ENCODE measurements at regions not wholly inside any gene's neighbourhood (a gene's known extent, or its start where the extent isn't known, plus 50 kb on each side); places are given as distances from the start of the nearest gene placed in this dataset.
"Not testable (repeated sequence)": the region's sequence is repeated elsewhere in the genome, so short reads cannot be mapped to it uniquely, and the experiment has no call there.

DNA sequence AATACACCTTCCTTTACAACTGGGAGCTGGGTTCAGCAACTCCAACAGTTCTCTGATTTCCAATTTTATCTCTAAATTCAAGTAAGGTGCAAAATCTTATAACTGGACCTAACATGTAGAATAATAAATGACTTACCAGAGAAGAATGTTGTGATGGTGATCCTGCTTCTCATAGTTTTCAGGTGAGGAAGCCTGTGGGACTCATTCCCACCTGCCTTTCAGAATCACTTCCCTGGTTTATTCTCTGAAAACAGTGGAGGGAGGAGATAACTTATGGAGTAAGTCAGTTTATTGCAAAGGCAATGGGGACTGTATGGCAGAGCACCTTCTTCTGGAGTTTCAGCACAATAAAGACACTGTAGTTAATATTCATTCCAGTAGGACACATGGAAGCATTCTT lies 1188.2 kb upstream of the FAM98A start:
- no peak for DNase-seq

DNA sequence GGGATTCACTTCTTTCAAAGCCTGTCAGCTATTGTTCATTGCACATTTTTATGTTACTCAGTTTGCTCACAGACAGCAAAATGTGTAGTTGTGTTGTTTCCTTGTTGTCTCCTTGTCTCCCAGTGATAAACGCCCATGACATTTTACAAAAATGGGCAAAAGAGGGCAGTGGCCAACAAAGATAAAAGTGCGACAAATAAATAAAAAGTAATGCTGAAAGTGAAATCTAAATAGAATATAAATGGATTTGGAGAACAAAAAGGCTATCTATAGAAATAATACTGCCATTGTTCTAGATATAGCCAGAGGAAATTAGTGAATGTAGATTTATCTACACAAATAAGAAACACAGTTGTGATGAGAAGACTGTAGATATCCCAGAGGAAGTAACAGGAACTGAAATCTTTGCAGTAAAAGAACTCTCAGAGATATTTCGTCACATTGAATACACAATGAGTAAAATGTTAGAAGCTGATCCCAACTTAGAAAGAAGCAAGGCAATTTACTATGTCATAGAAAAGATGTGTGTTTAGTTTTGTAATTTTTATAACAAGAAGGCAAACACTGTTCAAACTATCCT lies 1186.2 kb upstream of the FAM98A start:
- DNase-seq = no peak

- no peak for DNase-seq
Measured at GRCh38 chr2:34784701-34785100, 1185.6 kb upstream of the FAM98A start.

- DNase-seq = not testable (repeated sequence)
Measured at GRCh38 chr2:34750742-34751141, 1151.6 kb upstream of the FAM98A start.

DNA sequence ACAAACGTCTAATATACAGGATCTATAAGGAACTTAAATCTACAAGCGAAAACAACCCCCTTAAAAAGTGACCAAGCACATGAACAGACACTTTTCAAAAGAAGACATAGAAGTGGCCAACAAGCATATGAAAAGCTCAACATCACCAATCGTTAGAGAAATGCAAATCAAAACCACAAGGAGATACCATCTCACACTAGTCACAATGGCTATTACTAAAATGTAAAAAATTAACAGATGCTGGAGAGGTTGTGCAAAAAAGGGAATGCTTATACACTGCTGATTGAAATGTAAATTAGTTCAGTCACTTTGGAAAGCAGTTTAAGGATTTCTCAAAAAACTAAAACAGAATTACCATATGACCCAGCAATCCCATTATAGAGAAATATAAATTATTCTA lies 1148.5 kb upstream of the FAM98A start:
- DNase-seq = no peak

DNA sequence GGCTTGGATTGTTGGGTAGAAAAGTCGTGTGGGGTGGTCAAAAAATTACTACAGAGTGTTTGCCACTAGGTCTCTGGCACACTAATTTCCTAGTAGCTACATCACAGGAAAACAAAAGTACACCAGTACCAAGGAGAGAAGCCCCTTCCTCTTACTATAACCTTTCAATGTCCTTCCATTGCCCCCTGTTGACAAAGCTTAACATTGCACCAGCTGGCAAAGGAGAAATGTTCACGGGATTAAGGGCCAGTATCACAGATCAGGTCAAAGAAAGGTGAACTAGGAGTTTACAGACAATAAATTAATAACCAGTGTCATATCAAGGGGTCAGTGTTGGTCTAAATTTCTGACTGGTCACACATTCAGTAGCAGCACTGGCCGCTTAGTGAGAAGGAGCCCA lies 1139.6 kb upstream of the FAM98A start:
- DNase-seq = no peak

DNA sequence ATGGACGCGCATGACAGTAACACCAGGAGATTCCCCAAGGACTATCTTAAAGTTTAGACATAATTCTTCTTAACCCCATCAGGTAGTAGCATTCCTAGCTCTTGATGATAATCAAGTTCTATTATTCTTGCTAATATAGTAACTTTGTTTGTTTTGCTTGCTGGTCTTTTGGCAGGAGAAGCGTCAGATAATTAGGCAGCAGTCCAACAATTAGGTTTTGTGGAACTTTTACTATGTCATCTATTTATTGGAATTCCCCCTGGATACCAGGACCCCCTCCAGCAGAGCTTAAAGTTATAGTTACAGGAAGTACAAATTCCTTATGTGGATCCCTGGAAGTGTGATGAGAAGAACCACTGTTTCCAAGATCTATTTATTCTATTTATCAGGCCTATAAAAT lies 1138.0 kb upstream of the FAM98A start:
- DNase-seq = no peak

GRCh38 chr2:34736482-34736881 lies 1137.4 kb upstream of the FAM98A start:
- no peak for DNase-seq

- DNase-seq = no peak
Measured at GRCh38 chr2:34734662-34735061, 1135.6 kb upstream of the FAM98A start.

DNA sequence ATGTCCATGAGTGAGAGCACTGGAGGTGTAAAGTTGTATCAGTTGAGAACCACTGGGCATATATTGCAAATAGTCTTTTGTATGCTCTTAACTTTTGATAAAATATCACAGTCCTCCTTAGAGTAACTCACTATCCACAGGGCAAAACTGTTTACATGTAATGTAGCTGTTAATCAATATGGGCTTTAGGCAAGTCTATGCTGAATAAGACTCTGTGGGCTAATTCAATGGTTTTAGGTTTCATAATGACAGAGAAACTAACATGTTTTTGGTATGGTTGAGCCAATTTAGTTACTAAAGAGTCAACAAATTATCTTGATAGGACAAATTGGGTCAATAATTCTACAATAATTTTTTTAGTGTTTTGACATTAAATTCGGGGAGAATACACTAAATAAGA lies 1134.9 kb upstream of the FAM98A start:
- no peak for DNase-seq

DNA sequence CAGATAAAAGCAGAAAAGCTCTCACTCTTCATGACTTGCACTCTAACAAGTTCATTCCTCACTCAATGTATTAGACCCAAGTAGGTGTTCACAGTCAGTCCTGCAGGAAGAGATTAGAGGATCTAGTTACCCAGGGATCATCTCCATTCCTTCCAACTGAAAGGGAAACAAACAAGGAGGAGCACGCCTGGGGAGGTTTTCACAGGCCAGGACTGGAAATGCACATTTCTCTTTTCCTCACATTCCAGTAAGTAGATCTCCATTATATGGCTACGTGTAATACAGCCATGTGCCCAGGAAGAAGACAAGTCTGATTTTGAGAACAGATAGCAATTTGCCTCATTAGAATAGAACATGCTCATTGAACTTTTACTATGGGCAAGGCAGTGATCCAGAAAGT lies 1132.2 kb upstream of the FAM98A start:
- DNase-seq = no peak

DNA sequence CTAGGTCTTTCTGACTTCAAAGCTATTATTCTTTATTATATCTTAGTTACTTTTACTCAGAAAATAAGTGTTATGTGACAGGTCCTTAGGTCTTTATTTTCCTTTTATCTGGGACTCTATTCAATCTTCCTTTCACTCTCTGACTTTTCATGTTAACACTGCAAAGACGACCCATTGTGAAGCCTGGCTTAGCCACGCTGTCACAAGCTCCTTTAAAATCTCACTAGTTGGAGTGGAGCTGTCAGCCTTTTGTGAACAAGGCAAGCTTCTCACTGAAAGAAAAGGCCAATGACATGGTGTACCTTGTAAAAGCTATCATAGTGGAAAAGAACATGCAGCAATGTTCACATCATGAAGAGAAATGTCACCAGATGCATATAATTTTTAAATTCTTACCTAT lies 1130.7 kb upstream of the FAM98A start:
- DNase-seq = no peak

GRCh38 chr2:34724107-34724506 lies 1125.0 kb upstream of the FAM98A start:
- no peak for DNase-seq

GRCh38 chr2:34723683-34724082 lies 1124.6 kb upstream of the FAM98A start:
- DNase-seq = no peak

GRCh38 chr2:34719206-34719605 lies 1120.1 kb upstream of the FAM98A start:
- no peak for DNase-seq

GRCh38 chr2:34705551-34706247 lies 1106.6 kb upstream of the FAM98A start:
- DNase-seq = no peak

GRCh38 chr2:34703292-34703691 lies 1104.2 kb upstream of the FAM98A start:
- DNase-seq = no peak

- DNase-seq = not testable (repeated sequence)
Measured at GRCh38 chr2:34702391-34702790, 1103.3 kb upstream of the FAM98A start.

- not testable (repeated sequence) for DNase-seq
Measured at GRCh38 chr2:34677591-34677990, 1078.5 kb upstream of the FAM98A start.

DNA sequence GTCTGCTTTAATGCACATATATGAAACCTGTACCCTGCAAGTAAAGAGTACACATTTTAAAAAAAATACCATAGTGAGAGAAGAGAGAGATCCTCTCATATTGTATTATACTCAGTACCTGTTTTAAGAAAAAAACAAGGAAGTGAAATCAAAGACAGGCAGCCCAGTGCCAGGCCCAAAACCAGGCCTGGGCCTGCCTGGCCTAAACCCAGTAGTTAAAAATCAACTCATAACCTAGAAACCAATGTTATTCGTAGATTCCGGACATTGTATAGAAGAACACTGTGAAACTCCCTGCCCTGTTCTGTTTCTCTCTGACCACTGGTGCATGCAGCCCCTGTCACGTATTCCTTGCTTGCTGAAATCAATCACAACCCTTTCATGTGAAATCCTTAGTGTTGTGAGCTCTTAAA lies 1078.0 kb upstream of the FAM98A start:
- DNase-seq = not testable (repeated sequence)

- no peak for DNase-seq
Measured at GRCh38 chr2:34670482-34670881, 1071.4 kb upstream of the FAM98A start.

DNA sequence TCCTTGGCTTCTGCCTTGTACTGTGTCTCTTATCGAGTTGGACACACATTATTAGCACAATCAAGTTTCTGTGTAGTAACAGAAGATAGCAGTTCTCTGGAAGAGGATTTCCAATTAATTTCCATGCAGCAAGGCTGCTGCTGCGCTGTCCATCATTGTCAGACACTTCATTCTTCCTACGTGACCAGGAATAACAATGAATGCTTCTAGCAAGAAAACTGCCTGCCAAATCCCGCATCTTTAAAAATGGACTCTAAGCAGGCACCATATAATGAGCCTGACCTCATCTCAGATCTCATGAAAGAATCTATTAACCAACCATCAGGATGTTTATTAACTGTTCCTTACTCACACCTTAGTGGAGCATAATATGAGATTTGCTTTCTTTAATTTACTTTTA lies 1067.7 kb upstream of the FAM98A start:
- no peak for DNase-seq

DNA sequence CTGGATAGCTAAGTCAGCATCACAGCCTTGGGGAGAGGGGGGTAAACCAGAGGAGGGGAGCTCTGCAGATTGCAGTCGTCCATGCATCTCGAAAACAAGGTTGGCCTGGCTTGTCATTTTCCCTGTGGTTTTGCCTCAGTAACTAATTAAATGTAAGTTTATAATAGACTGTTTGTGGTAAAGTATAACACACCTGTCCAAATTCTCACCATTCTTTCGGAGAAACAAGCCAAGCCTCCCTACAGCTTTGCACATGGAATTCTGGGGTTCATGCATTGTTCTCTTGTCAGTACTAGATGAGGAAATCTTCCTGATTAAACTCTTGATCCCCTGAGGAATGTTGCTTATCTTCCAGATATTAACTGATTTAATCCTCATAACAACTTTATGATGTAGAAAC lies 1065.2 kb upstream of the FAM98A start:
- no peak for DNase-seq

- DNase-seq = no peak
Measured at GRCh38 chr2:34663314-34663713, 1064.2 kb upstream of the FAM98A start.

DNA sequence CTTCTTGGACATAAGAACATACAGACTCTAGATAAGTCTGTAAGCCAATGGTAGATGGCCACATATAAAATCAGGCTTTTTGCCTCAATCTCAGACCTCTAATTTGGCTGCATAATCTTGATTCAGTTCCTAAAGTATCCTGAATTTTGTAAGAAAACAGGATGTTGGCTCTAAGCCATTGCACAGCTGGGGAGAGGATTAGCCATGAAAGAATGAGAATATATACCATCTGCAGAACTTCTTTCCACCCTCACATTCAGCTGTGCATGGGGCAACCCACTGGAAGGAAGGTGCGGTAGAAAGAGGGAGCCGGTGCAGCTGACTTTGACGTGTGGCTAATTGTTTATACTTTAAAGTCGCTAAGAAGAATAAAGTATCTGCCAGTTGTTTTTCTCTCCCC lies 1061.6 kb upstream of the FAM98A start:
- DNase-seq = no peak
